ENCODE measurements at regions not wholly inside any gene's neighbourhood (a gene's known extent, or its start where the extent isn't known, plus 50 kb on each side); places are given as distances from the start of the nearest gene placed in this dataset.
"Not testable (repeated sequence)": the region's sequence is repeated elsewhere in the genome, so short reads cannot be mapped to it uniquely, and the experiment has no call there.

DNA sequence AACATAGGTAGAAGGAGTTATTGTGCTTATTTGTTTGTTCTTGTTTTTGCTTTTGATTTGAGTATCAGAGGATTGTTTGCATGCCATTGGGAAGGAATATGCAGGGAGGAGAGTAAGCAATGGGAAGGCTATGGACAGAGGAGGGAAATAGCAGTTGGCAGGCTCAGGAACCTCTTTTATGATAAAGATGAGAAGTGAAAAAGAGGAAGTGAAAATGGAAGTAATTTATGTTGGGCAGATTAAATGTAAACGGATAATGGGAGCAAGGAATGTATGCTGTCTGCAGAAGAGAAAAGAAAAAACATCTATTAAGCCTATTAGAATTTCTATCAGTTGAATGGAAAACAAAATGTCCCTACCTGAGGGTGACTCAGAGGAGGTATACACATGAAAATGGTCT lies 90.1 kb upstream of the NPSR1 start:
- TF ChIP-seq, protein P1, sequence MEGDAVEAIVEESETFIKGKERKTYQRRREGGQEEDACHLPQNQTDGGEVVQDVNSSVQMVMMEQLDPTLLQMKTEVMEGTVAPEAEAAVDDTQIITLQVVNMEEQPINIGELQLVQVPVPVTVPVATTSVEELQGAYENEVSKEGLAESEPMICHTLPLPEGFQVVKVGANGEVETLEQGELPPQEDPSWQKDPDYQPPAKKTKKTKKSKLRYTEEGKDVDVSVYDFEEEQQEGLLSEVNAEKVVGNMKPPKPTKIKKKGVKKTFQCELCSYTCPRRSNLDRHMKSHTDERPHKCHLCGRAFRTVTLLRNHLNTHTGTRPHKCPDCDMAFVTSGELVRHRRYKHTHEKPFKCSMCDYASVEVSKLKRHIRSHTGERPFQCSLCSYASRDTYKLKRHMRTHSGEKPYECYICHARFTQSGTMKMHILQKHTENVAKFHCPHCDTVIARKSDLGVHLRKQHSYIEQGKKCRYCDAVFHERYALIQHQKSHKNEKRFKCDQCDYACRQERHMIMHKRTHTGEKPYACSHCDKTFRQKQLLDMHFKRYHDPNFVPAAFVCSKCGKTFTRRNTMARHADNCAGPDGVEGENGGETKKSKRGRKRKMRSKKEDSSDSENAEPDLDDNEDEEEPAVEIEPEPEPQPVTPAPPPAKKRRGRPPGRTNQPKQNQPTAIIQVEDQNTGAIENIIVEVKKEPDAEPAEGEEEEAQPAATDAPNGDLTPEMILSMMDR (IDR thresholded peaks at IDR 0.05; ENCODE audit: low read depth, low read length, missing control alignments), result no peak
- no peak for DNase-seq (ENCODE audit: extremely low read depth, low read depth)
- no peak overlapping the region for H3K4me3 ChIP-seq (replicated peaks; ENCODE audit: low read depth, low read length)

- TF ChIP-seq, protein P1 (IDR thresholded peaks at IDR 0.05; ENCODE audit: low read depth, low read length, missing control alignments), result no peak
- DNase-seq (ENCODE audit: extremely low read depth, low read depth), result no peak
- H3K4me3 ChIP-seq (replicated peaks; ENCODE audit: low read depth, low read length), result no peak overlapping the region
Measured at GRCh38 chr7:34569975-34570699, 87.9 kb upstream of the NPSR1 start.

DNA sequence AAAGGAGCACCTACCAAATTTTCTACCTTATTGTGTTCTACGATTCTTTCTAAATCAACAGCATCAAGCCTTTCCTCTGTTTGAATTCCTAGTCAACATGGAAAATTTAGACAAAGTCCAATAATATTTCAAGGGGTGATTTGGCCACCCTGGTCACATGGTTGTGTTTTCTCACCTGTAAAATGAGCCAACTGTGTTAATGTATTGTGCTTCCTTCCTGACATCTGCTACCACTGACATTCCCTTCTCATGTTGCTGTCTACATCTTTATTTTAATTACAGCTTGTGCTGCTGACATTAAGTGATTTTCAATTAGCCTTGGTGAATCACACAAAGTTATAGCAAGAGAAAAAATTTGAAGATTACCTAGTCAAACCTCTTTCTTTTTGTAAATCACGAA lies 83.0 kb upstream of the NPSR1 start:
- TF ChIP-seq, protein P1 (IDR thresholded peaks at IDR 0.05; ENCODE audit: low read depth, low read length, missing control alignments), result no peak
- no peak for DNase-seq (ENCODE audit: extremely low read depth, low read depth)
- H3K4me3 ChIP-seq (replicated peaks; ENCODE audit: low read depth, low read length), result no peak overlapping the region

DNA sequence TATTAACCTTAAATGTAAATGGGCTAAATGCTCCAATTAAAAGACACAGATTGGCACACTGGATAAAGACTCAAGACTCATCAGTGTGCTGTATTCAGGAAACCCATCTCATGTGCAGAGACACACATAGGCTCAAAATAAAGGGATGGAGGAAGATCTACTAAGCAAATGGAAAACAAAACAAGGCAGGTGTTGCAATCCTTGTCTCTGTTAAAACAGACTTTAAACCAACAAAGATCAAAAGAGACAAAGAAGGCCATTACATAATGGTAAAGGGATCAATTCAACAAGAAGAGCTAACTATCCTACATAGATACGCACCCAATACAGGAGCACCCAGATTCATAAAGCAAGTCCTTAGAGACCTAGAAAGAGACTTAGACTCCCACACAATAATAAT lies 80.1 kb upstream of the NPSR1 start:
- not testable (repeated sequence) for H3K4me3 ChIP-seq (replicated peaks; ENCODE audit: low read depth, low read length); DNase-seq (ENCODE audit: extremely low read depth, low read depth)

- H3K4me3 ChIP-seq (replicated peaks; ENCODE audit: low read depth, low read length); DNase-seq (ENCODE audit: extremely low read depth, low read depth): not testable (repeated sequence)
Measured at GRCh38 chr7:34581698-34582097, 76.3 kb upstream of the NPSR1 start.

GRCh38 chr7:34584526-34584925 lies 73.5 kb upstream of the NPSR1 start:
- DNase-seq (ENCODE audit: extremely low read depth, low read depth), result no peak
- no peak overlapping the region for H3K4me3 ChIP-seq (replicated peaks; ENCODE audit: low read depth, low read length)
- TF ChIP-seq, protein P1 (IDR thresholded peaks at IDR 0.05; ENCODE audit: low read depth, low read length, missing control alignments), result no peak

- DNase-seq (ENCODE audit: extremely low read depth, low read depth), result no peak
- TF ChIP-seq, protein P1 (IDR thresholded peaks at IDR 0.05; ENCODE audit: low read depth, low read length, missing control alignments), result no peak
- no peak overlapping the region for H3K4me3 ChIP-seq (replicated peaks; ENCODE audit: low read depth, low read length)
Measured at GRCh38 chr7:34596887-34597286, 61.1 kb upstream of the NPSR1 start.

Data from HFF-Myc (cell line).